ENCODE measurements at regions not wholly inside any gene's neighbourhood (a gene's known extent, or its start where the extent isn't known, plus 50 kb on each side); places are given as distances from the start of the nearest gene placed in this dataset.
A peak's percentile ranks its signal among the peaks of the same experiment; 100 is the strongest.

- TF ChIP-seq POLR2AphosphoS5 (IDR thresholded peaks at IDR 0.05; ENCODE audit: low read depth, low read length) = no peak
- no peak for TF ChIP-seq POLR2A (IDR thresholded peaks at IDR 0.05; ENCODE audit: low read depth, low read length)
- TF ChIP-seq TAF1 (IDR thresholded peaks at IDR 0.05; ENCODE audit: borderline replicate concordance, low read depth, low read length) = no peak
- no peak for FAIRE-seq
- DNase-seq (ENCODE audit: insufficient read length) = no peak
These were observed 88.7 kb upstream of the TNIK start for GRCh38 chr3:171548917-171549316.

- no peak for FAIRE-seq
- TF ChIP-seq POLR2A (IDR thresholded peaks at IDR 0.05; ENCODE audit: low read depth, low read length) (no peak), TAF1 (IDR thresholded peaks at IDR 0.05; ENCODE audit: borderline replicate concordance, low read depth, low read length) (no peak), POLR2AphosphoS5 (IDR thresholded peaks at IDR 0.05; ENCODE audit: low read depth, low read length) (no peak)
- no peak for DNase-seq (ENCODE audit: insufficient read length)
These were observed 83.6 kb upstream of the TNIK start for GRCh38 chr3:171543759-171544300.

DNA sequence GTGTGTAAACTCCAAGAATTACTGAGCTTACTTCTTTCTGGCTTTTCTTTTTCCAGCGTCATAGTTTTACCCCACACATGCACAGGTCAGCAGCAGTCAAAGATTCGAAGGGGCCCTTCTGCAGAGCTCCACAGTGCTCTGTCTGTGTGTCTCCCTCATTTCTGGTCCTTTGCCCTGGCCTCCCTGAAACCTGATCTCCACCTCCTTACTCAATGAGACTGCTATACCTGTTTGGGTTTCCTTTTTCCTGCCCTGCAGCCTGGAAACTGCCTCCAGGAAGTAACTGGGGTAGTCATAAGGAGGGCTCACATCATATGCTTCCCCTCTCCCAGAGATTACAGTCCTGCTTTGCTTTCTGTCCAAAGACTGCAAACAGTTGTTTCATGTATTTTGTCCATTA is 82.8 kb upstream of the TNIK start:
- FAIRE-seq (no peak), DNase-seq (ENCODE audit: insufficient read length) (no peak)
- TF ChIP-seq POLR2A (IDR thresholded peaks at IDR 0.05; ENCODE audit: low read depth, low read length) (no peak), POLR2AphosphoS5 (IDR thresholded peaks at IDR 0.05; ENCODE audit: low read depth, low read length) (no peak)

DNA sequence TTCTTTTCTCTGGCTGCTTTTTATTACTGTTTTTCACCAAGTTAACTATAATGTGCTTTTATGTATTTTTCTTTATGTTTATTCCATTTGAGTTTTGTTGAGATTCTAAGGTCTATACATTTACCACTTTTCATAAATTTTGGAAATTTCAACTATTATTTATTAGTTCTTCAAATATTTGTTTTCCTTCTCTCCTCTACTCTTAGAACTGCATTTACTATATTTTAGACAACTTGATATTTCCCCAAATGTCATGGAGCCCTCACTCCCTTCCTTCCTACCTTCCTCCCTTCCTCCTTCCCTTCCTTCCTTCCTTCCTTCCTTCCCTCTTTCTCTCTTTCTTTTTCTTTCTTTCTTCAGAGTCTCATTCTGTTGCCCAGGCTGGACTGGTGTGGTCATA is 81.4 kb upstream of the TNIK start:
- TF ChIP-seq POLR2A (IDR thresholded peaks at IDR 0.05; ENCODE audit: low read depth, low read length) = no peak
- no peak for TF ChIP-seq TAF1 (IDR thresholded peaks at IDR 0.05; ENCODE audit: borderline replicate concordance, low read depth, low read length)
- TF ChIP-seq POLR2AphosphoS5 (IDR thresholded peaks at IDR 0.05; ENCODE audit: low read depth, low read length) = no peak

DNA sequence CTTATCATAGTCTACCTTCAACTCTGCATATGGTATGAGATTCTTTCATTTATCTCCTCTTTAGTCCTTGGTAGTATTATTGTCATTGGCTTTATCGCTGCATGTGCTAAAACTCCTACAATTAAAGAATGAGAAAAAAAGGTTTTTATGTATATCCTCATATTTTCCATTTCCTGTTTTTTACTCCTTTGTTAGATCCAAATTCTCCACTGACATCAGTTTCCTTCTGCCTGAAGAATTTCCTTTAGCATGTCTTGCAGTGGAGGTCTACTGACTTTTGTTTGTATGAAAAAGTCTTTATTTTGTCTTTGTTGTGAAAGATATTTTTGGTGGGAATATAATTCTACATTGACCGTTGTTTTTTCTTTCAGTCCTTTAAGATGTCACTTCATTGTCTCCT is 81.0 kb upstream of the TNIK start:
- FAIRE-seq (no peak), DNase-seq (ENCODE audit: insufficient read length) (no peak)
- TF ChIP-seq POLR2A (IDR thresholded peaks at IDR 0.05; ENCODE audit: low read depth, low read length) = no peak
- no peak for TF ChIP-seq TAF1 (IDR thresholded peaks at IDR 0.05; ENCODE audit: borderline replicate concordance, low read depth, low read length)
- TF ChIP-seq POLR2AphosphoS5 (IDR thresholded peaks at IDR 0.05; ENCODE audit: low read depth, low read length) = no peak

More for the DNA sequence above, 81.4 kb upstream of the TNIK start:
- FAIRE-seq (no peak), DNase-seq (ENCODE audit: insufficient read length) (no peak)

DNA sequence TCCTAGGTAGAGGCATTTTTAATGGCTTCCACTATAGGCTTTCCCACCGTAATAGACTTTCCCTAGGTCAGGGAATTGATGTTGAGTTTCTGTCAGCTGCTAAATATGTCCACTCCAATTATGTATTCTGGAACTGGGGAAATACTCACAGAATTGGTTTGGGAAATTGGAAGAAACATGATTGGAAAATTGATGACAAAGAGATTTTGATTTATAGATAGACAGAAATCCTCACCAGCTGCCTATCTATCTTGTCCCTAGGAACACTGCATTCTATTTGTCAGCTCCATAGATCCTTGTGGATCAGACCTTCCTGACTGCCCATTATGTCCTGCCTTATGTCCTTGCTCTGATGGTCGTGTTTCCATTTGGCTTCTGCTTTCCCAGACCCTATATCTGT is 75.6 kb upstream of the TNIK start:
- FAIRE-seq (no peak), DNase-seq (ENCODE audit: insufficient read length) (no peak)
- TF ChIP-seq TAF1 (IDR thresholded peaks at IDR 0.05; ENCODE audit: borderline replicate concordance, low read depth, low read length) = no peak
- TF ChIP-seq POLR2AphosphoS5 (IDR thresholded peaks at IDR 0.05; ENCODE audit: low read depth, low read length) = no peak
- TF ChIP-seq POLR2A (IDR thresholded peaks at IDR 0.05; ENCODE audit: low read depth, low read length) = no peak

DNA sequence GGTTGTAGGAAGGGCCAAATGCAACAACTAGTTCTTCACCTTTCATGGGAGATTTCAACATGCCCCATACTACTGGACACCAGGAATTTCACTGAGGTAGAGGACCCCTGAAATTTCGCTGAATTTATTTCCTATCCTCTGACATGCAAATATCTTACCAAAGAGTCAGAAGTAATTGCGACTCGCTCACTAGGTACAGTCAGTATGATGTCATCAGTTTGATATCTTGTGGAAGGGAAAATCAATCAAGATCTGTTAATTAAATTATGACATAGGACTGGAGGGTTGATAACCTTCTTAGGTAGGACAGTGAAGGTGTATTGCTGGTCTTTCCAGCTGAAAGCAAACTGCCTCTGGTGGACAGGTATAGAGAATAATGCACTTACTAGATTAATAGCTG is 74.9 kb upstream of the TNIK start:
- no peak for DNase-seq (ENCODE audit: insufficient read length)
- TF ChIP-seq TAF1 (IDR thresholded peaks at IDR 0.05; ENCODE audit: borderline replicate concordance, low read depth, low read length) (no peak), POLR2A (IDR thresholded peaks at IDR 0.05; ENCODE audit: low read depth, low read length) (no peak), POLR2AphosphoS5 (IDR thresholded peaks at IDR 0.05; ENCODE audit: low read depth, low read length) (no peak)
- no peak for FAIRE-seq

GRCh38 chr3:171533702-171534101 is 73.5 kb upstream of the TNIK start:
- no peak for DNase-seq (ENCODE audit: insufficient read length)
- FAIRE-seq = no peak
- TF ChIP-seq POLR2A (IDR thresholded peaks at IDR 0.05; ENCODE audit: low read depth, low read length) = no peak
- TF ChIP-seq TAF1 (IDR thresholded peaks at IDR 0.05; ENCODE audit: borderline replicate concordance, low read depth, low read length) = no peak
- no peak for TF ChIP-seq POLR2AphosphoS5 (IDR thresholded peaks at IDR 0.05; ENCODE audit: low read depth, low read length)

DNA sequence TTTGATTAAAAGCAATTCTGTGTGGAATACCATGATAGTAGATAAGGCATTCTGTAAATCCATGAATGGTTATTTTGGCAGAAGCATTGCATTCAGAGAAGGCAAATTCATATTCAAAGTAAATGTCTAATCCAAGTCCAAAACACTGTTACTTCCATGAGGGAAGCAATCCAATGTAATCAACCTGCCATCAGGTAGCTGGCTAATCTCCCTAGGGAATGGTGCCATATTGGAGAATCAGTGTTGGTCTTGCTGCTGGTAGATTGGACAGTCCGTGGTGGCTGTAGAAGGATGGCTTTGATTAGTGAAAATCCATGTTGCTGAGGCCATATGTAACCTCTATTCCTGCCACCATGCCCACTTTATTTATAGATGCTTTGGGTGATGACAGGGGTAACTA is 72.1 kb upstream of the TNIK start:
- no peak for FAIRE-seq
- DNase-seq (ENCODE audit: insufficient read length) = no peak
- TF ChIP-seq POLR2A (IDR thresholded peaks at IDR 0.05; ENCODE audit: low read depth, low read length) (no peak), POLR2AphosphoS5 (IDR thresholded peaks at IDR 0.05; ENCODE audit: low read depth, low read length) (no peak), TAF1 (IDR thresholded peaks at IDR 0.05; ENCODE audit: borderline replicate concordance, low read depth, low read length) (no peak)

DNA sequence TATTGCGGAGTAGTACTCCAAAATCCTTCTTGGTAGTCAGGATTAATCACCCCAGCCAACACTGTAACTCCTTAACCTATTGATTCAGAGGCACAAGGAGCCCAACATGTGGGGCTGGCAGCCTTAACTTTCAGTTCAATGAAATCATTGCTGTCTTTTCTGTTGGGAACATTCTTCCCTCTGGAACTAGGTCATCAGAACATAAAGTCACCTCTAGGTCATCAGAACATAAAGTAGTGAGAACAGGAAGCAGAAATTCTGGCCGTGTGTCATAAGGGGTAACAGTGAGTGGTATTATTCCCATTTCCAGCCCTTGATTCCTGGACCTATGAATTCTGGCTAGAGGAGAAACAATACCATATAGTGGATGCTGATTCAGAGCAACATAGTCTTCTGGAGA is 71.5 kb upstream of the TNIK start:
- FAIRE-seq (no peak), DNase-seq (ENCODE audit: insufficient read length) (no peak)
- TF ChIP-seq POLR2AphosphoS5 (IDR thresholded peaks at IDR 0.05; ENCODE audit: low read depth, low read length) = no peak
- no peak for TF ChIP-seq TAF1 (IDR thresholded peaks at IDR 0.05; ENCODE audit: borderline replicate concordance, low read depth, low read length)
- no peak for TF ChIP-seq POLR2A (IDR thresholded peaks at IDR 0.05; ENCODE audit: low read depth, low read length)

- DNase-seq (ENCODE audit: insufficient read length) (no peak), FAIRE-seq (peak; percentile 14)
- TF ChIP-seq POLR2A (IDR thresholded peaks at IDR 0.05; ENCODE audit: low read depth, low read length) (no peak), POLR2AphosphoS5 (IDR thresholded peaks at IDR 0.05; ENCODE audit: low read depth, low read length) (no peak), TAF1 (IDR thresholded peaks at IDR 0.05; ENCODE audit: borderline replicate concordance, low read depth, low read length) (no peak)
These were observed 67.9 kb upstream of the TNIK start for GRCh38 chr3:171528102-171528501.

- DNase-seq (ENCODE audit: insufficient read length) (no peak), FAIRE-seq (no peak)
- no peak for TF ChIP-seq POLR2AphosphoS5 (IDR thresholded peaks at IDR 0.05; ENCODE audit: low read depth, low read length)
- no peak for TF ChIP-seq POLR2A (IDR thresholded peaks at IDR 0.05; ENCODE audit: low read depth, low read length)
These were observed 66.7 kb upstream of the TNIK start for GRCh38 chr3:171526869-171527268.

DNA sequence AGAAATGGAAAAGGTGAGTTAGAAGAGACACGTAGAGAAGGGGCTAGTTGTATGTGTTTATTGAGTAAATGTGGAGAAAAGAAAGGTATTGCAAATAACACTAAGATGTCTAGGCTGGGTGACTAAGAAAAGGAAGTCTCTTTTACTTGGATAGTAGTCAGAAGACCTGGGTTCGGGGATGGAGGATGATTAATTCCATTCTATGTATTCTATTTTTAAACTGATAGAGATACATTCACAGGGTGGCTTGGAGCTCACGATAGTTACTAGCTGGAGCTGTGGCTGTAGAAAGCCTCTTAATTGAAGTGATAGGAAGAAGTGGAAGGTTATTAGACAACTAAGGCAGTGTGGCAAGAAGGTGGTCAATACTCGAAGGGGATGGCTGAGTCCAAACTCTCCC is 65.9 kb upstream of the TNIK start:
- no peak for FAIRE-seq
- no peak for TF ChIP-seq POLR2AphosphoS5 (IDR thresholded peaks at IDR 0.05; ENCODE audit: low read depth, low read length)
- no peak for TF ChIP-seq POLR2A (IDR thresholded peaks at IDR 0.05; ENCODE audit: low read depth, low read length)
- no peak for TF ChIP-seq TAF1 (IDR thresholded peaks at IDR 0.05; ENCODE audit: borderline replicate concordance, low read depth, low read length)
- DNase-seq (ENCODE audit: insufficient read length) = no peak

All from GM12892 (cell line).